GM13976 (cell line): ENCODE measurements at regions not wholly inside any gene's neighbourhood (a gene's known extent, or its start where the extent isn't known, plus 50 kb on each side); places are given as distances from the start of the nearest gene placed in this dataset.

Experiments used
- DNase-seq: peaks from one replicate; pipeline ENCODE4 v3.0.0; 2012; ENCODE audit warnings: low spot score
- in situ Hi-C: fragments of 300-500 bp; cut with MboI; formaldehyde crosslinking; loops from one replicate; pipeline ENCODE4 v1.12.0; 2022; ENCODE audit warnings: low sequenced_read_pairs, mixed read lengths, inconsistent platforms; ENCODE audit not compliant: unreplicated experiment
- TF ChIP-seq, protein P1 (sequence below): IDR thresholded peaks from 2 replicates; pipeline ENCODE4 v1.5.1; 2012; ENCODE audit warnings: borderline replicate concordance, mild to moderate bottlenecking; ENCODE audit not compliant: insufficient read depth; ENCODE audit errors: extremely low read depth, missing control alignments, control extremely low read depth

DNA sequence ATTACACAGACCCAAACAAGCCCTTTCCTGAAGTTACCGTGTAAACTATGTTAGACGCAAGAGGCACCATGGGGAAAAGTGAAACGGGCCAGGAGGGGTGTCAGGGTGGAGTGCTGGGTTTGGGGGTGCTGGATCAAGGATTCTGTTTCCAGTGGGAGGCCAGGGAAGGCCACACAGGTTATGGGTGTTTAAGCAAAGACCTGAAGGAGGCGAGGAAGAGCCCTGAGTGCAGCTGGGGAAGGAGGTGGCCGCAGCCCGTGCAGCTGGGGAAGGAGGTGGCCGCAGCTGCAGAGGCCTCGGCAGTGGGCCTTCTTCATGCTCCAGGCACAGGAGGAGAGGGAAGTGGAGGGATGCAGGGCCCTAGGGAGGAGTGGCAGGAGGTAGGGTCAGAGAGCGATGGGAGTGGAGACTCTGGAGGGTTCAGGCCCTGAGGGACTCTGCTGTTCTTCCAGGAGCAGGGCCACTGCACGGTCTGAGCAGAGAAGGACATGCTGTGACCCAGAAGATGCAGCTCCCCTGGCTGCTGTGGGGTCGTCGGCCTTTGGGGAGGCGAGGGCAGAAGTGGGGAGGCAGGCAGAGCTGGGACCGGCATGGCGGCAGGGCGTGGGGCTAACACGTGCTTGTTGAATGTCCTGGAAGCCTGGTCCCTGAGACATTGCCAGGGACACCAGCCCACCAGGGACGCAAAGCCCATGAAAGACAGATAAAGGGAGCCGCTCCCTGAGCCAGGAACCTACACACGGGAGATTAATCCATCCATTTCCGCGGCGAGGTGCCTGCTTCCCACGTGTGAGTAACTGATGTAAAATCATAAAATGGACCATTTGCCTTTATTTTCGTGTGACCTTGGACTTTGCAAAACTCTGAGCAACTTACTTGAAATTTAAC, 1049.1 kb downstream of the BRD1 start:
- in situ Hi-C loops, result no loop called here
- TF ChIP-seq, protein P1, sequence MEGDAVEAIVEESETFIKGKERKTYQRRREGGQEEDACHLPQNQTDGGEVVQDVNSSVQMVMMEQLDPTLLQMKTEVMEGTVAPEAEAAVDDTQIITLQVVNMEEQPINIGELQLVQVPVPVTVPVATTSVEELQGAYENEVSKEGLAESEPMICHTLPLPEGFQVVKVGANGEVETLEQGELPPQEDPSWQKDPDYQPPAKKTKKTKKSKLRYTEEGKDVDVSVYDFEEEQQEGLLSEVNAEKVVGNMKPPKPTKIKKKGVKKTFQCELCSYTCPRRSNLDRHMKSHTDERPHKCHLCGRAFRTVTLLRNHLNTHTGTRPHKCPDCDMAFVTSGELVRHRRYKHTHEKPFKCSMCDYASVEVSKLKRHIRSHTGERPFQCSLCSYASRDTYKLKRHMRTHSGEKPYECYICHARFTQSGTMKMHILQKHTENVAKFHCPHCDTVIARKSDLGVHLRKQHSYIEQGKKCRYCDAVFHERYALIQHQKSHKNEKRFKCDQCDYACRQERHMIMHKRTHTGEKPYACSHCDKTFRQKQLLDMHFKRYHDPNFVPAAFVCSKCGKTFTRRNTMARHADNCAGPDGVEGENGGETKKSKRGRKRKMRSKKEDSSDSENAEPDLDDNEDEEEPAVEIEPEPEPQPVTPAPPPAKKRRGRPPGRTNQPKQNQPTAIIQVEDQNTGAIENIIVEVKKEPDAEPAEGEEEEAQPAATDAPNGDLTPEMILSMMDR, result no peak
- DNase-seq, result peak; percentile 7

DNA sequence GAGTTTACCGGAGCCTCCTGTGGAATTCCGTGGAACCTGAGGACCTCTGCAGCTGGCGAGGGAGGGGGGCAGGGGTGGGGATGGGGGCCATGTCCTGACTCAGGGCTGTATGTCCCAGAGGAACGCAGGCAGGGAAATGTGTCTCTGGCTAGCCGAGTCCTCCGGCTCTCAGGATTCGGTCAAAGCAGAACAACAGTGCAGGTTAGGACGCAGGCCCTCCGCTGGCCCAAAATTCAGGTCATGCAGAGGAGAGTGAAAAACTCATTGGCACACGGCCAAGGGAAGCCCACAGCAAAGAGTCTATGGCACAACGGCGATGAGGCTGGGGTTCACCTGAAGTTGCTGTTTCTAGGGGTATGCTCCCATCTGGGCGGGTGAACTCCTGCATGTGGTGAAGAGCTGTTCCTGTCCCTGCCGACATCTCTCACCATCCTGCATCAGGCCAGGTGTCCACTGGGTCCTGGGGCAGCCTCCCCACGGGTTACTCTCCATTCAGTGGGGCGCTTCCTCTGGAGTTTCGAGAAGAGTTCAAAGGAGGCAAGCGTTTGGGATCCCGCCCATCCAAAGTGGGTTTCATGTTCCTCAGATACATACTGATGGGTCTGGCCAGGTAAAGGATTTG, 1055.3 kb downstream of the BRD1 start:
- in situ Hi-C loops, result no loop called here
- DNase-seq, result no peak
- TF ChIP-seq, protein P1, result no peak

DNA sequence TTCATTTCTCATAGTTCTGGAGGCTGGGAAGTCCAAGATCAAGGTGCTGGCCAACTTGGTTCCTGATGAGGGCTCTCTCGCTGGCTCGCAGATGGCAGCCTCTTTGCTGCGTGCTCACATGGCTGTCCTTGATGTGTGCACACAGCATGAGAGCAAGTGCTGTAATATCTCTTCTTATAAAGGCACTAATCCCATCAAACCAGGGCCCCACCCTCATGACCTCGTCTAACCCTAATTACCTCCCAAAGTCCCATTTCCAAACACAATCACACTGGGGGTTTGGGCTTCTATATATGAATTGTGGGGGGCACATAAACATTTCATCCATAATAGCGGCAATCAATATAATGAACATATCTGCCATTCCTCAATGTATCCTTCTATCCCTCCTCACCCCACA, 1062.1 kb downstream of the BRD1 start:
- TF ChIP-seq, protein P1, result no peak
- in situ Hi-C loops, result no loop called here

DNA sequence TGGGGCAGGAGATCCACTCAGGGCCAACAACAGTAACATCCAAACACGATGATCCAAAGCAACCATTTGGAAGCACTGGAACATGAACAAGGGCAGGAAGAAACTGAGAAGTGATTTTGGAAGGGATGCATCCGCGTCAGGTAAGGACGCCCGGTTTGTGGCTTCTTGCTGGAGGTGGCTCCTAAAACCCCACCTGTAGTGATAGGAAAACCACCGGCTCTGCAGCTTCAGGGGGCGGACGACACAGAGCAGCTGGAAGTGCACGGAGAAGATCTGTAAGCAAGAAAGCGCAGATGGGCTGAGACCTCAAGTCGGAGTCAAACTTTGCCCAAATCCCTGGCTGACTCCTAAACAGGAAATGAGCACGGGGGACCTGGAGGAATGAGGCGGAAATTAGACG, 1066.1 kb downstream of the BRD1 start:
- TF ChIP-seq, protein P1, result no peak
- DNase-seq, result no peak
- in situ Hi-C loops, result no loop called here

More for the DNA sequence above, 1062.1 kb downstream of the BRD1 start:
- DNase-seq, result no peak

DNA sequence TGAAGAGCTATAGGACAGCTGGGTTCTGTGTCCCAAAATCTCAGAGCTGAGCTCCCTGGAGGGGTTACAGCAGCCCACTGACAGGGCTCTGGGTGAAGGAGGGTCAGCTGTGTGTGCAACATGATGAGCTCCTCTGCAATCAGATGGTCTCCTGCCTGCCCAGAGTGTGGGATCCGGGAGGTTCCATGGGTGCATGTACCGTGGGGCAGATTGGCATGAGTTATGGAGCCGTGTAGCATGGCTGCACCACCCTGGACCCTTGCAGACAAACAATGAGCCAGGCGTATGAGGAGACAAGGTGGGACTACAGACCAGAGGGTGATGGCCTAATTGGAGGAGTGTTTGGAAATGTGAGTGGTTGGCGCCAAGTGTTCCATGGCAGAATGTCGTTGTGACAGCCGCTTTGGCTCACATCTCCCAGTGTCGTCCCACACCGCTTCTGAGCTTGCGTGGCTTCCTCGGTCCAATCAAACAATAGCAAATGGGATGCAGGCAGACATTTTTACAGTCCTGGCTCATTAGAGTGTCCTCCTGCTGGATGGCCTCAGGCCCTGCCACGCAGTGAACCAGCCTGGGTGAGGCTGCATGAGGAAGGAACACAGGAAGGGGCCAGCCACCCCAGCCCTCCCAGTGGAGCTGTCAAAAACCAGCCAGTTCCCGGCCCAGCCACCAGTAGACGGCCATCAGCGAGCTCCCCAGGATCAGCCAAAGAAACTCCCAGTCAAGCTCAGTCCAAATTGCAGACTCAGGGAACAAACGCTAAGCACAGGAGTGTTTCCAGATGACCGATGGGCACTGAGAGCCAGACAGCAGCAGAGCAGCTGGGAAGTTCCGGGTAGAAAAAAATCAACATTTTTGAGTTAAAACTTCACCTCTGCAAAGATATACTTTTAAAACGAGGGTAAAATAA, 1066.9 kb downstream of the BRD1 start:
- TF ChIP-seq, protein P1, result no peak
- in situ Hi-C loops, result no loop called here

More for the DNA sequence above, 1066.9 kb downstream of the BRD1 start:
- DNase-seq, result no peak
